Activated B cell treated with CpG ODN at 0.5 μM for 24 hours (primary cell): ENCODE measurements at regions not wholly inside any gene's neighbourhood (a gene's known extent, or its start where the extent isn't known, plus 50 kb on each side); places are given as distances from the start of the nearest gene placed in this dataset.

Experiments
- ATAC-seq: fragments of 200-7000 bp; cut with Tn5 transposase; one replicate; pipeline ENCODE4 v1.10.0; 2021; ENCODE audit warnings: low read depth, mild to moderate bottlenecking, moderate library complexity
- CTCF ChIA-PET: fragments of 350-600 bp; sonication (Branson Sonifier 250); formaldehyde crosslinking; loops from one replicate; lab custom pipeline; 2021; ENCODE audit warnings: antibody characterized with exemption; lab: Charles Lee
- POLR2A ChIA-PET: fragments of 350-600 bp; sonication (Branson Sonifier 250); formaldehyde crosslinking; loops from one replicate; lab custom pipeline; 2021; ENCODE audit warnings: antibody characterized with exemption; lab: Charles Lee
- DNase-seq: peaks from one replicate; pipeline ENCODE4 v3.0.0; 2022
- H3K27ac Mint-ChIP-seq: one replicate; pipeline ENCODE4 v1.8.0; 2020; ENCODE audit warnings: mixed read lengths
- H3K27me3 Mint-ChIP-seq: one replicate; pipeline ENCODE4 v1.8.0; 2021; ENCODE audit warnings: mixed read lengths
- H3K36me3 Mint-ChIP-seq: one replicate; pipeline ENCODE4 v1.8.0; 2021; ENCODE audit warnings: low read depth, mixed read lengths
- H3K4me1 Mint-ChIP-seq: one replicate; pipeline ENCODE4 v1.8.0; 2021; ENCODE audit warnings: mixed read lengths
- H3K4me3 Mint-ChIP-seq: one replicate; pipeline ENCODE4 v1.8.0; 2020; ENCODE audit warnings: mild to moderate bottlenecking, mixed read lengths
- H3K9me3 Mint-ChIP-seq: one replicate; pipeline ENCODE4 v1.8.0; 2020; ENCODE audit warnings: mixed read lengths
- CTCF ChIP-seq: fragments of 200-600 bp; IDR thresholded peaks from one replicate; pipeline ENCODE4 v1.8.0; 2022; ENCODE audit warnings: antibody characterized with exemption, mild to moderate bottlenecking
- intact Hi-C: fragments of 100-400 bp; cut with micrococcal nuclease; formaldehyde crosslinking; loops from one replicate; pipeline ENCODE4 v1.15.1; 2024

- Mint-ChIP-seq H3K36me3 (no peaks in the 10 kb centered on the region), H3K27me3 (no peaks in the 10 kb centered on the region), H3K9me3 (no peaks in the 10 kb centered on the region), H3K4me1 (no peaks in the 10 kb centered on the region), H3K27ac (no peak overlapping the region), H3K4me3 (no peak overlapping the region)
- POLR2A ChIA-PET: no interaction called here
- DNase-seq: no peak
- no peak for ATAC-seq
- intact Hi-C loops: no loop called here
- no peak for TF ChIP-seq CTCF
- CTCF ChIA-PET: no interaction called here
These were observed 128.3 kb upstream of the FSIP2 start for GRCh38 chr2:185610301-185610700.

GRCh38 chr2:185618625-185619024, 120.0 kb upstream of the FSIP2 start:
- no peaks in the 10 kb centered on the region for H3K36me3 Mint-ChIP-seq
- H3K4me1 Mint-ChIP-seq: no peaks in the 10 kb centered on the region
- CTCF ChIA-PET: no interaction called here
- POLR2A ChIA-PET: no interaction called here
- no peak for ATAC-seq
- no peak overlapping the region for H3K4me3 Mint-ChIP-seq
- no peak for DNase-seq
- no peaks in the 10 kb centered on the region for H3K27me3 Mint-ChIP-seq
- H3K9me3 Mint-ChIP-seq: no peaks in the 10 kb centered on the region
- intact Hi-C loops: no loop called here
- TF ChIP-seq CTCF: no peak
- no peak overlapping the region for H3K27ac Mint-ChIP-seq

- Mint-ChIP-seq H3K27ac (no peak overlapping the region), H3K4me1 (no peaks in the 10 kb centered on the region), H3K36me3 (no peaks in the 10 kb centered on the region), H3K27me3 (no peaks in the 10 kb centered on the region), H3K9me3 (no peaks in the 10 kb centered on the region), H3K4me3 (no peak overlapping the region)
- no peak for TF ChIP-seq CTCF
- ChIA-PET POLR2A (no interaction called here), CTCF (no interaction called here)
- DNase-seq (no peak), ATAC-seq (no peak)
- intact Hi-C loops: no loop called here
These were observed 113.0 kb upstream of the FSIP2 start for GRCh38 chr2:185625604-185626003.

GRCh38 chr2:185628985-185629384, 109.6 kb upstream of the FSIP2 start:
- H3K4me1 Mint-ChIP-seq: no peaks in the 10 kb centered on the region
- no peak overlapping the region for H3K4me3 Mint-ChIP-seq
- no peak for DNase-seq
- intact Hi-C loops: no loop called here
- H3K27ac Mint-ChIP-seq: no peak overlapping the region
- H3K36me3 Mint-ChIP-seq: no peaks in the 10 kb centered on the region
- no peaks in the 10 kb centered on the region for H3K27me3 Mint-ChIP-seq
- ChIA-PET POLR2A (no interaction called here), CTCF (no interaction called here)
- no peak for ATAC-seq
- no peak for TF ChIP-seq CTCF
- H3K9me3 Mint-ChIP-seq: peaks cover 3% of the 10 kb centered on the region

GRCh38 chr2:185633621-185634020, 105.0 kb upstream of the FSIP2 start:
- H3K27ac Mint-ChIP-seq: no peak overlapping the region
- POLR2A ChIA-PET: no interaction called here
- CTCF ChIA-PET: no interaction called here
- no peaks in the 10 kb centered on the region for H3K4me1 Mint-ChIP-seq
- peaks cover 3% of the 10 kb centered on the region for H3K9me3 Mint-ChIP-seq
- DNase-seq: no peak
- intact Hi-C loops: no loop called here
- H3K27me3 Mint-ChIP-seq: no peaks in the 10 kb centered on the region
- H3K36me3 Mint-ChIP-seq: no peaks in the 10 kb centered on the region
- ATAC-seq: no peak
- H3K4me3 Mint-ChIP-seq: no peak overlapping the region
- TF ChIP-seq CTCF: no peak
